ENCODE measurements at regions not wholly inside any gene's neighbourhood (a gene's known extent, or its start where the extent isn't known, plus 50 kb on each side); places are given as distances from the start of the nearest gene placed in this dataset.

- CTCF ChIA-PET: no interaction called here
- POLR2A ChIA-PET (ENCODE audit: low non-redundant PET): no interaction called here
- DNase-seq (ENCODE audit: low spot score): no peak
- no peak overlapping the region for H3K27ac ChIP-seq
- no peak for TF ChIP-seq CTCF (conservative IDR thresholded peaks at IDR 0.05; ENCODE audit: low read depth)
Measured at GRCh38 chr12:58767496-58767895, 152.8 kb downstream of the LRIG3 start.

- no peak overlapping the region for H3K27ac ChIP-seq
- DNase-seq (ENCODE audit: low spot score): no peak
- CTCF ChIA-PET: no interaction called here
- POLR2A ChIA-PET (ENCODE audit: low non-redundant PET): no interaction called here
- no peak for TF ChIP-seq CTCF (conservative IDR thresholded peaks at IDR 0.05; ENCODE audit: low read depth)
Measured at GRCh38 chr12:58773986-58774385, 146.3 kb downstream of the LRIG3 start.

- no peak for TF ChIP-seq CTCF (conservative IDR thresholded peaks at IDR 0.05; ENCODE audit: low read depth)
- no peak overlapping the region for H3K27ac ChIP-seq
- CTCF ChIA-PET: no interaction called here
- no peak for DNase-seq (ENCODE audit: low spot score)
- POLR2A ChIA-PET (ENCODE audit: low non-redundant PET): no interaction called here
Measured at GRCh38 chr12:58774731-58775130, 145.6 kb downstream of the LRIG3 start.

GRCh38 chr12:58775396-58775795, 144.9 kb downstream of the LRIG3 start:
- POLR2A ChIA-PET (ENCODE audit: low non-redundant PET): no interaction called here
- H3K27ac ChIP-seq: no peak overlapping the region
- CTCF ChIA-PET: no interaction called here
- no peak for TF ChIP-seq CTCF (conservative IDR thresholded peaks at IDR 0.05; ENCODE audit: low read depth)
- no peak for DNase-seq (ENCODE audit: low spot score)

GRCh38 chr12:58776144-58776543, 144.2 kb downstream of the LRIG3 start:
- TF ChIP-seq CTCF (conservative IDR thresholded peaks at IDR 0.05; ENCODE audit: low read depth): no peak
- H3K27ac ChIP-seq: no peak overlapping the region
- ChIA-PET POLR2A (ENCODE audit: low non-redundant PET) (no interaction called here), CTCF (no interaction called here)
- DNase-seq (ENCODE audit: low spot score): no peak

DNA sequence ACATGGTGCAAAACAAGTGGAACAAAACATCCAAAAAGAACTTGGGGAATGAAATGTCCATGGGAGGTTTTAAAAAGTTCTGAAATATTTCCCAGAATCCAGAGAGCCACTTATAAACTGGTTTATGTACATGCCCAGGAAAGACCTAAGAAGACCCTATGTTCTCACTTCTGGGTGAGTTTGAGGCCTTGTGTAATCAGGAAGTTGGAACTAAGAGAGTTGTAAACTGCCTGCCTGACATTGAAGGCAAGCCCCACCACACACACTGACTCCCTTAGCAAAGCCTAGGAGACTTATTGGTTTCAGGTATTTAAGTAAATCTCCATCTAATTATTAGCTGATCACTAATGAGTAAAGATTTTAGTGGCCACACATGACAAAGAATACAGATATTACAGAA, 142.5 kb downstream of the LRIG3 start:
- CTCF ChIA-PET: interaction anchor here (0.6 kb wide), 1 partner anchor 237 kb away, joined by 4 read pairs; no protein-coding TSS in a partner anchor
- POLR2A ChIA-PET (ENCODE audit: low non-redundant PET): no interaction called here
- no peak for TF ChIP-seq CTCF (conservative IDR thresholded peaks at IDR 0.05; ENCODE audit: low read depth)
- no peak overlapping the region for H3K27ac ChIP-seq
- no peak for DNase-seq (ENCODE audit: low spot score)

DNA sequence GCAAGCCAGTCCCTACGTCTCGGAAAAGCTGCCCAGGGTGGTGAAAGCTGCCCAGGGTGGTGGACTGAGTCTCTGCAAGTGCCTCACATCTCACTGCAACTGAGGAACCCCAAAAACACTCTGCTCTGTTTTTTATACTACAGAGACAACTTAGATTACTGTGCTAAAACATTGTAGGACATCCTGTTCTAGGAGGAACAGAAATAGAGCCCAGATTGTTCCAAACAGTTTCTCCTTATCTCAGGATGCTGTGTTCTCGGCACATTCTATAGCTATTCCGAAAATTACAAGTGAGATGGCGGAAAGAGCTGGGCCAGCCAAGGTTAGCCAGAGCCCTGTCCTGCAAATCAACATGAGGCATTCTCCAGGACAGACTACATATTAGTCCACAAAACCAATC, 138.7 kb downstream of the LRIG3 start:
- CTCF ChIA-PET: no interaction called here
- POLR2A ChIA-PET (ENCODE audit: low non-redundant PET): no interaction called here
- no peak for DNase-seq (ENCODE audit: low spot score)
- no peak for TF ChIP-seq CTCF (conservative IDR thresholded peaks at IDR 0.05; ENCODE audit: low read depth)
- no peak overlapping the region for H3K27ac ChIP-seq

Data from RWPE1 (cell line).